Astrocyte (in vitro differentiated cells and primary cell): ENCODE measurements at regions not wholly inside any gene's neighbourhood (a gene's known extent, or its start where the extent isn't known, plus 50 kb on each side); places are given as distances from the start of the nearest gene placed in this dataset.

Experiments used
- CTCF ChIP-seq: IDR thresholded peaks from 2 replicates; pipeline ENCODE4 v1.5.1; 2011; ENCODE audit warnings: low read depth, mild to moderate bottlenecking, inconsistent platforms, low read length, moderate library complexity; ENCODE audit not compliant: insufficient read depth
- EZH2 ChIP-seq: IDR thresholded peaks from 2 replicates; pipeline ENCODE4 v1.6.1; 2012; ENCODE audit warnings: mild to moderate bottlenecking, low read length, inconsistent platforms; ENCODE audit not compliant: insufficient read depth

GRCh38 chr2:12841021-12841420, 124.3 kb downstream of the TRIB2 start:
- TF ChIP-seq CTCF = no peak
- no peak for TF ChIP-seq EZH2
